ENCODE measurements at regions not wholly inside any gene's neighbourhood (a gene's known extent, or its start where the extent isn't known, plus 50 kb on each side); places are given as distances from the start of the nearest gene placed in this dataset.

- Histone ChIP-seq H2BK5ac (ENCODE audit: insufficient read length, low read length) (no peak overlapping the region), H3K79me2 (ENCODE audit: insufficient read depth, low read length) (no peaks in the 10 kb centered on the region), H3K9me3 (ENCODE audit: control insufficient read depth, low read depth, low read length) (no peaks in the 10 kb centered on the region), H3K18ac (ENCODE audit: insufficient read length, low read depth, low read length) (no peak overlapping the region), H4K91ac (ENCODE audit: insufficient read length, low read depth, low read length) (no peak overlapping the region), H3K56ac (ENCODE audit: insufficient read length, low read depth, low read length) (no peak overlapping the region), H3K14ac (ENCODE audit: insufficient read depth, low read length) (no peak overlapping the region), H2AFZ (ENCODE audit: low read length) (no peak overlapping the region), H3K23me2 (ENCODE audit: insufficient read length, low read depth, low read length, poor library complexity, severe bottlenecking) (no peaks in the 10 kb centered on the region), H3K4me2 (ENCODE audit: insufficient read depth, insufficient read length, low read length) (no peak overlapping the region), H3K27ac (ENCODE audit: insufficient read length, low read depth, low read length) (no peak overlapping the region), H3K4ac (ENCODE audit: low read depth, low read length) (no peak overlapping the region), H2BK20ac (ENCODE audit: low read depth, low read length, poor library complexity, severe bottlenecking) (no peak overlapping the region), H3K9ac (ENCODE audit: extremely low read depth, insufficient read length, low read length) (no peak overlapping the region), H2AK5ac (ENCODE audit: insufficient read length, low read length) (no peak overlapping the region), H3K27me3 (ENCODE audit: insufficient read depth, low read length) (no peaks in the 10 kb centered on the region), H4K8ac (replicated peaks; ENCODE audit: insufficient read length, low read depth, low read length) (no peak overlapping the region), H4K5ac (ENCODE audit: insufficient read length, low read depth, low read length) (no peak overlapping the region), H4K20me1 (ENCODE audit: control insufficient read depth, insufficient read depth, insufficient read length) (no peaks in the 10 kb centered on the region), H3K4me1 (ENCODE audit: insufficient read depth, low read length) (no peaks in the 10 kb centered on the region), H2BK15ac (ENCODE audit: low read depth, low read length) (no peak overlapping the region), H2BK120ac (ENCODE audit: low read depth, low read length, poor library complexity, severe bottlenecking) (no peak overlapping the region), H3K79me1 (ENCODE audit: insufficient read depth, low read depth, low read length, poor library complexity, severe bottlenecking) (no peaks in the 10 kb centered on the region), H3K23ac (ENCODE audit: insufficient read length, low read depth, low read length) (no peak overlapping the region), H3T11ph (ENCODE audit: low read length) (no peak overlapping the region), H2BK12ac (ENCODE audit: insufficient read length, low read depth, low read length) (no peak overlapping the region)
- no peak overlapping the region for H3K4me3 Mint-ChIP-seq
- no peak for DNase-seq
- WGBS (ENCODE audit: extremely low coverage, insufficient read length, low lambda C conversion rate): no CpG with 5 or more reads among the region's 2 CpGs
- no peaks in the 10 kb centered on the region for H3K27me3 Mint-ChIP-seq (ENCODE audit: low read depth)
- H3K9me3 Mint-ChIP-seq: no peaks in the 10 kb centered on the region
- H3K4me1 Mint-ChIP-seq: no peaks in the 10 kb centered on the region
- TF ChIP-seq, protein P1, sequence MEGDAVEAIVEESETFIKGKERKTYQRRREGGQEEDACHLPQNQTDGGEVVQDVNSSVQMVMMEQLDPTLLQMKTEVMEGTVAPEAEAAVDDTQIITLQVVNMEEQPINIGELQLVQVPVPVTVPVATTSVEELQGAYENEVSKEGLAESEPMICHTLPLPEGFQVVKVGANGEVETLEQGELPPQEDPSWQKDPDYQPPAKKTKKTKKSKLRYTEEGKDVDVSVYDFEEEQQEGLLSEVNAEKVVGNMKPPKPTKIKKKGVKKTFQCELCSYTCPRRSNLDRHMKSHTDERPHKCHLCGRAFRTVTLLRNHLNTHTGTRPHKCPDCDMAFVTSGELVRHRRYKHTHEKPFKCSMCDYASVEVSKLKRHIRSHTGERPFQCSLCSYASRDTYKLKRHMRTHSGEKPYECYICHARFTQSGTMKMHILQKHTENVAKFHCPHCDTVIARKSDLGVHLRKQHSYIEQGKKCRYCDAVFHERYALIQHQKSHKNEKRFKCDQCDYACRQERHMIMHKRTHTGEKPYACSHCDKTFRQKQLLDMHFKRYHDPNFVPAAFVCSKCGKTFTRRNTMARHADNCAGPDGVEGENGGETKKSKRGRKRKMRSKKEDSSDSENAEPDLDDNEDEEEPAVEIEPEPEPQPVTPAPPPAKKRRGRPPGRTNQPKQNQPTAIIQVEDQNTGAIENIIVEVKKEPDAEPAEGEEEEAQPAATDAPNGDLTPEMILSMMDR (conservative IDR thresholded peaks at IDR 0.05): no peak
- no peaks in the 10 kb centered on the region; a peak in 2 of 7 replicates for H3K36me3 Mint-ChIP-seq (ENCODE audit: insufficient read depth in 1 of 3, low read depth in 3 of 3)
- no peak overlapping the region for H3K27ac Mint-ChIP-seq
Observed at GRCh38 chr2:145156199-145156598, 636.3 kb upstream of the ZEB2 start.
